ENCODE measurements at regions not wholly inside any gene's neighbourhood (a gene's known extent, or its start where the extent isn't known, plus 50 kb on each side); places are given as distances from the start of the nearest gene placed in this dataset.

DNA sequence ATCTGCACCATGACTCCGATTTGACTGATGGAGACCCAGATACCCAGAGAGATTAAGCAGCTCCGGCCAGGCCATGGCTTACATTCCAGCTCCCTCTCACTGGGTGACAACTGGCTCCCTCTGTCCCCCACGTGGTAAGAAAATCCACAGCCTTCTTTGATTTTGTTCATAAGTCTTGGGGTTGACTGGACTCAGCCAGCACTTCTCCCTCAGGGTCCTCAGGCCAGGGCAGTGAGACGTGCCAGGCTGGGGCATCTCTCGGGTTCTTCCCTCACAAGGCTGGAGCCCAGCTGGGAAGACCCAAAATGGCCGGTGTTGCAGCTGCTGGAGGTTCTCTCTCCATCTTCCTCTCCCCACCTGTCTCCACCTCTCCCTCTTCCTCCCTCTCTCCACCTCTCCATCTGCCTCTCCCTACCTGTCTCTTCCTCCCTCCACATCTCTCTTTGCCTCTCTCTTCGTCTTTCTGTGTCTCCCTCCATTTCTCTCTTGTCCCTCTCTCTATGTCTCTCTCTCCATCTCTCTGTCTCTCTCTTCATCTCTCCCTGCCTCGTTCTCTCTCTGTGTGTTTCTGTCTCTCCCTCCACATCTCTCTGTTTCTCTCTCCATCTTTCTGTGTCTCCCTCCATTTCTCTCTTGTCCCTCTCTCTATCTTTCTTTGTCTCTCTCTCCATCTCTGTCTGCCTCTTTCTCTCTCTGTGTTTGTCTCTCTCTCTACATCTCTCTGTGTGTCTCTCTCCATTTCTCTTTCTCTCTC is 105.3 kb downstream of the FOXL1 start:
- DNase-seq: no peak

DNA sequence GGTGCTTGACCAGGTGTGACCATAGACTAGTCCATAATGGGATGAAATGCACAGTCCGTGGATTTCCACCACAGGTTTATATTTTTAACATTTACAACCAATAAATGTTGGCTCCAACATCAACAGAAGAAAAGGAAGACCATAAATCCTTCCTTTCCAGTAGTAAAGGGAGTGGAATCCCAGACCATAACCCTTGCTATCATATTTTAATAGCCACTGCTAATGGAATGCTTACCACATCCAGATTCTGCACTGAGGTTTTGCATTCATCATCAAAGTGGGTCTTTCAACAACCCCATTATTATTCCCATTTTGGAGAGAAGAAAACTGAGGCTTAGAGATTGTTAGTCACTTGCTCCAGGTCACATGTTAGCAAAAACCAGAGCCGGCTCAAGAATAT is 106.7 kb downstream of the FOXL1 start:
- DNase-seq: no peak

- no peak for DNase-seq
These were observed 112.6 kb downstream of the FOXL1 start for GRCh38 chr16:86690970-86691369.

GRCh38 chr16:86692426-86692825 is 114.1 kb downstream of the FOXL1 start:
- no peak for DNase-seq

- no peak for DNase-seq
These were observed 114.7 kb downstream of the FOXL1 start for GRCh38 chr16:86693033-86693432.

DNA sequence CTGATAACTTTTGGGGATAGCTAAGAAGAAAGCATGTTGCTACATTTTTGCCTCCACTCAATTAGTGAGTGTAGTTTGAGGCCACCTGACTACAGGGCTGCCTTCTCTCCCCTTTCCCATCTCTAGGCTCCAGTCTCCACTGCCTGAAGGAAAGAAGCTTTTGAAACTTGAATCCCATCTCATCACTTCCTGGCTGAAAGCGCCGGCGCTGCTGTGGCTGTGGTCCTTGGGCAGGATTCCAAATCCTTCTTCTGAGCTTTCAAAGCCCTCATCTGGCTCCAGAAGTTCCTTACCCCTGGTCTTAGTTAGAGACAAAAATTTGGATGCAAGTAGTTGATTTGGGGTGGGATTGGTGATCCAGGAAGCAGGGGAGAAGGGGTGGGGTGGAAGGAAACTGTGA is 119.4 kb downstream of the FOXL1 start:
- no peak for DNase-seq

DNA sequence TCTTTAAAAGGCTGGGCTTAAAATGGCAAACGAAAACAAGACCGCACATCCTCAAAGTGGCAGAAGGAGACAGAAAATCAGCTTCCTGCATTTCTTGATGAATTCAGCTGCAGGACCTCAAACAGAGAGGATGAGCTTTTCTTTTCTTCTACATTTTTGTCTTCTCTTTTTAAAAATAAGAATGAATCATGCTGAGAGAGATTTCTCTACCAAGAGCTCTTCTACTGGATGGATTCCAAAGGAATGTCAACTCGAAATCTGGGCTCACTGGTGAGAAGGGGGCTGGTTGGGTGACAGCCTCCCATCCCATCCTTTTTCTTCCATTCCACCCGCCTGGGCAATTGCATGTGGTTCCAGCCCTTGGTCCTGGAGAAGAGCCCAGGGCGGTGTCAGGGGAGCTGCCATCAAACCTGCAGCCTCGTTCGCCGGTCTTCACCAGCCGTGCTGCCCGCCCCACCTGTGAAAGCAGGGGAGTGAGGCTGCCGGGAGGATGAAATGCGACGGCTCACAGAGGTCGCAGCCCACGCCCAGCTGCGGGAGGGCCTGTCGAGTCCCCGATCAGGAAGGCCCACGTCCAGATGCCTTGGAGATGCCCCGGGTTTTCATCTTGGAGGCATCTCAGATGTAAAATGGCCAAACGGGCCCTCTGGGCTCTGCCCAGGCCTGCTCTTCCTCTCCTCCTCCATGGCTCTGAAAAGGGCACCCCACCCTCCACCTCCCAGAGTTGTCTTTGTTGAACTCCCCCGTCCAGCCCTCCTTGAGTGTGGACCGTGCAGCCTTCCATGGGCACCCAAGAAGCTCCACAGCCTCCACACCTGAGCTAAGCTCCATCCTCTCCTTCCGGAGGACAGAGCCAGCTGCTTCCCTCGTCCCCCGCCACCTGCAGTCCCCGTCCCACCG is 121.9 kb downstream of the FOXL1 start:
- no peak for DNase-seq

DNA sequence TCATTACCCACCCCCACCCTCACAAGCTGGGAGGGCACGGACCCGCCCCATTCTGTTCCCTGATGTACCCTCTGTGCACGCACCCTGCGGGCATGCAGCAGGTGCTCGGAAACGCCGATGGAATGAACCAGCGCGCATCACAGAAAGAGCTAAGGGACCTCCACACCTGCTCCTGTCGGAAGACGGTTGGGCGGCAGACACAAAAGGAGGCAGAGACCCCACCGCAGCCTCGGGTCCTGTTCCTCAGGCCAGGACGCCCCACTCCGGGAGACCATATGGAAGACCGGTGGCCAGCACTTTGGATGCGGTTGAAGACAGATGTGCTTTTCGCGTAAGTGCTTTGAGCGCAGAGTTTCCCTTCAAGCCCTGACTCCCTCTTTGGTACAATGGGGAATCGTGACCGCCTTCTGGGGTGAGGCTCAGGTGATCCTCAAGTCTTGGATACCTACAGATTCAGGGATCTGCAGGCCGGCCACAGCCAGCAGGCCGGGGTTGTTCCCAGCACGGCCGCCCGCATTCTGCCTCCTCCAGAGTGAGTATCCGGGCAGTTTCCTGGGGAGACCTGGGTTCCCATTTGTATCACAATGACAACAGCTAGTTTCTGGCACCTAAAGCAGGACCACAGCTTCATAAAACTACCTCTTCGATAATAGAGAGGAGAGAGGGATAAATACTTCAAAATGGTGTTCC is 123.1 kb downstream of the FOXL1 start:
- DNase-seq: no peak

DNA sequence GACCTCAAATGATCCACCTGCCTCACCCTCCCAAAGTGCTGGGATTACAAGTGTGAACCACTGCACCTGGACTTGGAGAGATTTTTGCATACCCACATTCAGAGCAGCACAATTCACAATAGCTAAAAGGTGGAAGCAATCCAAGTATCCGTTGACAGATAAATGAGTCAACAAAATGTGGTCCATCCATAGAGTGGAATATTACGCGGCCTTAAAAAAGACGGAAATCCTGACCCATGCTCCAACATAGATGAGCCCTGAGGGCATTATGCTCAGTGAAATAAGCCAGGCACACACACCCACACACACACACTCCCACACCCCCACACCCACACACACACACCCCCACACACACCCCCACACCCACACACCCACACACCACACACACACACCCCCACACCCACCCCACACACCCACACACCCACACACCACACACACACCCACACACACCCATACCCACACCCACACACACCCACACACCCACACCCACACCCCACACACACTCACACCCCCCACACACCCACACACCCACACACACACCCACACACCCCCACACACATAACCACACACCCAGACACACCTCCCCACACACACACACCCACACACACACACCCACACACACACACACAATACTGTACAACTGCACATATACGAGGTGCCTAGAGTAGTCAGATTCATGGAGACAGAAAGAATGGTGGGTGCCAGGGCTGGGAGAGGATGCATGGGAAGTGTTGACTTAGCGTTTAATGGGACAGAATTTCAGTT is 124.7 kb downstream of the FOXL1 start:
- DNase-seq: no peak

DNA sequence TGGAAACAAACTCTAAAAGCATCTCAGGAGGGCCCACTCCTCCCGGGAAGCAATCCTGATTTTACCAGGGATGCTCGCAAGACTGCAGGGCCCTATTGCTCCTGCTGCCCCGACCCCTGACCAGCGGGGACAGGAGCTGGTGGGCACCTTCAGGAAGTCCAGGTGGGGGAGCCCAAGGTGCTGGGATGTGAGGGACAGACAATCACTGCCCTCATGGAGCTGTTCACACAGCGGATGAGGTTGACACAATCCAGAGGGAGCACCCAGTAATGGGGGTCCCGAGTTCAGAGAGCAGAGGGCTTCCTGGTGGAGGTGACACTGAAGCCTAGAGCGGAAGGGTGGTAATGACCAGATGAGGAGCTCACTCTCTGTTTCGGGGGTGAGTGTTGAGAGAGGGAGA is 126.2 kb downstream of the FOXL1 start:
- DNase-seq: no peak

DNA sequence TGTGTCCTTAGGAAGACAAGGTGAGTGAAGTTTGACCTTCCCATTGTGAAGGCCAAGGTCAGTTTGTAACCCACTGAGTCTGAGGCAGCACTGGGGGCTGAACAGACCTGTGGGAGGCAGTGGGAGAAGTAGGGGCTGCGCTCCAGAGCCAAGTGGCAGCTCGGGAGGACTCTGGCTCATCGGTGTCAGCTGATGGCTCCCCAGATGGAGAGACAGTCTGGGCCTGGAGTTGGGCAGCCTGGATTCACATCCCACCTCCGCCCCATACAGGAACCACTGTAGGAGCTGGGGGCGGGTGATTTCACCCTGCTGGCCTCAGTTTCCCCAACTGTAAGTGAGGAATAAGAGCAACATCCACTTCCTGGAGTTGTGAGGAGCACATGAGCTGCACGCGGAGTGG is 128.4 kb downstream of the FOXL1 start:
- DNase-seq: no peak

GRCh38 chr16:86707171-86707570 is 128.8 kb downstream of the FOXL1 start:
- DNase-seq: no peak

- DNase-seq: no peak
These were observed 129.2 kb downstream of the FOXL1 start for GRCh38 chr16:86707581-86707980.

DNA sequence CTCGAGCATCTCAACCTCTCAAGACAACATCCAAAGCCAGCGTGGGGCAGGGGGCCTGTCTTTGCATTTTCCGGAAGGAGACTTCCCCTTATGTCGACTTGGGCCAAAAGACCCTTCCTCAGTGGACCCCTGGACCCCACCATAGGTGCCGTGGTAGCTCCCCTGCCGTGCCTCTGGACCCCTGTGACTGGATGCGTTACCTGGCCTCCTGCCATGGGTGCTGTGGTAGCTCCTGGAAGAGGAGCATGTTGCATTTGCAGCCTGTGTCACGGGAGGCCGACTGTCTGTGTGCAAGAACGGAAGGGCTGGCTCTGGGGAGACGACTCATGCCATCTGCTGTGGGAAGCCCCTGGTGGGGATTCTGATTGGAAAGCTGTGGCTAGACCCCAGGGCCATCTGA is 130.1 kb downstream of the FOXL1 start:
- no peak for DNase-seq

DNA sequence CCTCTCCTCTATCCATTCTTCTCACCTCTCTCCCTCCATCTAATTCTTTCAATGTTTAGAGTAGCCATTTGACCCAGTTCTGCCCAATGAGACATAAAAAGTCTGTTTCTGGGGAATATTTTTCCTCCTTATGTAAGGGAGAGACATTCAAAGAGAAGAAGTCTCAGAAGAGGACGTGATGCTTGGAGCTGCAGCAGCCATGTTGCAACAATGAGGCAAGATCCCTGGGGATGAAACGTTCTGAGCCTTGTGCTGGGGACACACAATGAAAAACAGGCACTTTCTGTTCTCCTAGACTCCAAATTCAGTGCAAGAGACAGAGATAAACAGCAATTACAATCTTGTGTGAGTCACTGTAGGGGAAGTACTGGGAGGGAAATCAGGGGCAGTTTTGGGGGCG is 130.8 kb downstream of the FOXL1 start:
- no peak for DNase-seq

DNA sequence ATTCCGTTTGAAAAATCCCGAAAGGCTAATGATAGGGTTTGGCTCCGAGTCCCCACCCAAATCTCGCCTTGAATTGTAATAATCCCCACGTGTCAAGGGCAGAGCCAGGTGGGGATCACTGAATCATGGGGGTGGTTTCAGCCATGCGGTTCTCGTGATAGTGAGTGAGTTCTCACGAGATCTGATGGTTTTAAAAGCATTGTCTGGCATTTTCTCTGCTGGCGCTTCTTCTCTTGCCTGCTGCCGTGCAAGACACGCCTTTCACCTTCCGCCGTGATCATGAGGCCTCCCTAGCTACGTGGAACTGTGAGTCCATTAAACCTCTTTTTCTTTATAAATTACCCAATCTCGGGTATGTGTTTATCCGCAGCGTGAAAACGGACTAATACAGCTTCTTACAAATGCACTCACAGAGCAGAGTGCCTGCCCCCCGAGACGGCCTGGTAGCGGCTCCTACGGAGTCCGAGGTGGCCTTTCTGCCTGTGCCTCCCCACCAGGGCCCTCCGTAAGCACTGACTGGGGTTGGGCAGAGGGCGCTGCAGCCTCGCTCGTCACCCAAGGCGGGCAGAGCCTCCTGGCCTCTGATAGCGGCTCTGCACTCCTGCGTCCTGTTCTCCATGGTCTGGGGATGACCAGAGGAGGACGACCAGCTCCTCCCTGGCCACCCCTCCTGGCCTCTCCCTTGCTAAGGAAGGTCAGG is 131.7 kb downstream of the FOXL1 start:
- no peak for DNase-seq

DNA sequence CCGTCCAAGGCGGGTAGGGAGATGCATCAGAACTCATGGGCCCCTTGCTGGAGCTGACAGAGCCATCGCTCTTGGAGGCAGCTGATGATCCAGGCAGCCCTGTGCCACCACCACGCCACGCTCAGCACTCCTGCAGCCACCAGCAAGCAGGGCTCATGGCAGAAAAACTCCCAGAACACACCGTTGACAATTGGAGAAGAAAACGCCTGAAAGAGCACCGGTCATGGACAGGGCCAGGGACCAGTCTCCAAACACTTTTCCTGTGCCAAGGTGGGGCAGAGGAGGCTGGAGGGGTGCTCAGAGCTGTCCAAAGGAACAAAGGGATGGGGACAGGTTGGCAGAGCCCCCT is 132.2 kb downstream of the FOXL1 start:
- DNase-seq: no peak

- no peak for DNase-seq
These were observed 134.0 kb downstream of the FOXL1 start for GRCh38 chr16:86712158-86713009.

- no peak for DNase-seq
These were observed 134.8 kb downstream of the FOXL1 start for GRCh38 chr16:86713021-86713631.

- no peak for DNase-seq
These were observed 135.8 kb downstream of the FOXL1 start for GRCh38 chr16:86714166-86714565.

DNA sequence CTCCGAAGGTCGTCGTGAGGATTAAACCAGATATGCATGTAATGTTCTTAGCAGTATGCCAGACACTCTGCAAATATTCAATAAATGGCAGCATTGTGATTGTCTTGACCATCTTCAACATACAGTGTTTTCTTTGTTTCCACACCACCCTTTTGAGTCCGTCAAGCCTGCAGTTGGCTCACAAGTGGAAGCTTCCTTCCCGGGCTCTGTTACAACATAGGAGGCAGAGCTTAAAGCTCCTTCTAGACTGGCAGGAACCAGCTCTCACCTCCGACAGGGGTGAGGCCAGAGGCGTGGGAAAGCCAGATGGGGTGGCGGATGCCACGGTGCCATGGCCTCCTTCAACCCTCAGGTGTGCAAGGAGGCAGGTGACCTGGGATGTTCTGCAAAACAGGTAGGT is 138.3 kb downstream of the FOXL1 start:
- no peak for DNase-seq

Measured in NCI-H510A treated with DMSO at 0.1 percent for 48 hours (cell line).